K562 (cell line): ENCODE measurements at regions not wholly inside any gene's neighbourhood (a gene's known extent, or its start where the extent isn't known, plus 50 kb on each side); places are given as distances from the start of the nearest gene placed in this dataset.

ENCODE experiments used
- CHAMP1 ChIP-seq: fragments of 450-650 bp; IDR thresholded peaks from 2 replicates; pipeline ENCODE4 v1.6.1; 2016; ENCODE audit warnings: mild to moderate bottlenecking
- CUX1 ChIP-seq: fragments of 200-800 bp; sonication (Bioruptor generic); IDR thresholded peaks from 2 replicates; pipeline ENCODE4 v1.6.1; 2016; ENCODE audit warnings: missing genetic modification characterization, missing compliant biosample characterization
- EWSR1 ChIP-seq: fragments of 450-650 bp; IDR thresholded peaks from 2 replicates; pipeline ENCODE4 v1.6.1; 2018; ENCODE audit warnings: borderline replicate concordance, mild to moderate bottlenecking, low read depth, moderate library complexity; ENCODE audit not compliant: partially characterized antibody
- GABPB2 ChIP-seq: fragments of 250-450 bp; sonication (Bioruptor Pico); conservative IDR thresholded peaks from 2 replicates; pipeline ENCODE4 v1.5.1; 2021; ENCODE audit warnings: mild to moderate bottlenecking
- IFI16 ChIP-seq: fragments of 250-450 bp; sonication (Bioruptor Pico); IDR thresholded peaks from 2 replicates; pipeline ENCODE4 v2.1.2; 2022; ENCODE audit warnings: mild to moderate bottlenecking, inconsistent platforms
- IRF2 ChIP-seq: sonication (generic); formaldehyde crosslinking; IDR thresholded peaks from 2 replicates; pipeline ENCODE4 v1.8.1; 2022; ENCODE audit warnings: mild to moderate bottlenecking, missing genetic modification reagents
- RAD21 ChIP-seq, 2 experiments: fragments of 250-450 bp in 1 of 2; fragments of 450-650 bp in 1 of 2; sonication (Bioruptor Pico) in 1 of 2; formaldehyde crosslinking in 1 of 2; IDR thresholded peaks in 1 of 2; conservative IDR thresholded peaks in 1 of 2; 2 replicates each; pipeline versions ENCODE4 v1.4.0 to v1.8.0; 2020 to 2022; ENCODE audit warnings: mild to moderate bottlenecking in 2 of 2, moderate library complexity in 1 of 2
- RBM34 ChIP-seq: fragments of 200-400 bp; formaldehyde crosslinking; IDR thresholded peaks from 2 replicates; pipeline ENCODE4 v1.6.1; 2018; ENCODE audit warnings: low read length, borderline replicate concordance; ENCODE audit not compliant: insufficient read depth
- SNIP1 ChIP-seq: fragments of 450-650 bp; IDR thresholded peaks from 2 replicates; pipeline ENCODE4 v1.7.1; 2017; ENCODE audit warnings: low read depth, mild to moderate bottlenecking
- ZC3H4 ChIP-seq: sonication (generic); formaldehyde crosslinking; IDR thresholded peaks from 2 replicates; pipeline ENCODE4 v1.9.0; 2021; ENCODE audit warnings: missing genetic modification reagents, borderline replicate concordance
- ZNF347 ChIP-seq: fragments of 450-650 bp; formaldehyde crosslinking; IDR thresholded peaks from 2 replicates; pipeline ENCODE4 v1.4.0; 2020; ENCODE audit warnings: low read depth, mild to moderate bottlenecking, moderate library complexity
- ZNF586 ChIP-seq: fragments of 450-650 bp; formaldehyde crosslinking; conservative IDR thresholded peaks from 2 replicates; pipeline ENCODE4 v1.4.0; 2020; ENCODE audit warnings: mild to moderate bottlenecking, moderate library complexity

GRCh38 chr2:12178289-12179080, 432.1 kb downstream of the LPIN1 start (continued):
- no peak for TF ChIP-seq RBM34
- TF ChIP-seq RAD21 (CRISPR knock-in tag; conservative IDR thresholded peaks at IDR 0.05 in 1 of 2, IDR thresholded peaks at IDR 0.05 in 1 of 2) = peak; percentile 12 to 21; a peak in 1 of 4 replicates
- TF ChIP-seq ZNF347 (CRISPR knock-in tag) = no peak
- peak; percentile 45; the same call in 1 of the 2 replicates for TF ChIP-seq CHAMP1
- TF ChIP-seq CUX1 (CRISPR knock-in tag) = no peak
- TF ChIP-seq IFI16 (CRISPR knock-in tag) = no peak
- TF ChIP-seq ZC3H4 (CRISPR knock-in tag) = no peak
- no peak for TF ChIP-seq ZNF586 (CRISPR knock-in tag)
- TF ChIP-seq IRF2 (CRISPR knock-in tag) = no peak
- no peak for TF ChIP-seq SNIP1
- no peak for TF ChIP-seq EWSR1
- no peak for TF ChIP-seq GABPB2 (CRISPR knock-in tag)
